LNCaP clone FGC (cell line): ENCODE measurements at regions not wholly inside any gene's neighbourhood (a gene's known extent, or its start where the extent isn't known, plus 50 kb on each side); places are given as distances from the start of the nearest gene placed in this dataset.

Experiments
- DNase-seq: peaks from one replicate; pipeline ENCODE4 v3.0.0-alpha.2; 2011; ENCODE audit warnings: low read depth
- H3K4me3 ChIP-seq: 2 replicates; pipeline ENCODE4 v1.5.1; 2011; ENCODE audit warnings: mild to moderate bottlenecking, low read depth, low read length, control low read depth
- CTCF ChIP-seq: IDR thresholded peaks from 2 replicates; pipeline ENCODE4 v1.5.1; 2012; ENCODE audit warnings: mild to moderate bottlenecking; ENCODE audit not compliant: control insufficient read depth, insufficient read depth; ENCODE audit errors: extremely low read depth

- no peak for DNase-seq
- no peak overlapping the region for H3K4me3 ChIP-seq
- TF ChIP-seq CTCF, result no peak
These were observed 87.8 kb downstream of the MIAT start for GRCh38 chr22:26744892-26745808.

- H3K4me3 ChIP-seq, result no peak overlapping the region
- TF ChIP-seq CTCF, result no peak
- no peak for DNase-seq
These were observed 88.9 kb downstream of the MIAT start for GRCh38 chr22:26746311-26746710.

DNA sequence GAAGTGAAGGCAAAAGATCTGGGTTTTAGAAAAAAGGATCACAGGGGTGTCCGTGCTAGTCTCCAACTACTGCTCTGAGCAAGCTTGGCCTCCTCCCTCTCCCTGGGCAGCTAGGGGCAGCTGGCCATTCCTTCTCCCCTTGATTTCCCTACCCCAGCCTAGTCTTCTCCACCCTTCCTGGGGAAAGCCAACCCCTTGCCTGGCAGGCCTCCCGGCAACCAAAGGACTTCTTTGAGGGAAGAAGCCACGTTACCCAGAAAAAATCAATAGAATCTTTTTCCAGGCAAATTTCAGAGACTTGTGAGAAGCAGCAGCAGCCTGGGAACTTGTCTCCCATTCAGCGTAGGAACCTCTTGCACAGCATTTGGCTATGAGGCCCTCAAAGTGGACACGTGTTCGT lies 91.5 kb downstream of the MIAT start:
- no peak for TF ChIP-seq CTCF
- H3K4me3 ChIP-seq, result no peak overlapping the region
- DNase-seq, result no peak

DNA sequence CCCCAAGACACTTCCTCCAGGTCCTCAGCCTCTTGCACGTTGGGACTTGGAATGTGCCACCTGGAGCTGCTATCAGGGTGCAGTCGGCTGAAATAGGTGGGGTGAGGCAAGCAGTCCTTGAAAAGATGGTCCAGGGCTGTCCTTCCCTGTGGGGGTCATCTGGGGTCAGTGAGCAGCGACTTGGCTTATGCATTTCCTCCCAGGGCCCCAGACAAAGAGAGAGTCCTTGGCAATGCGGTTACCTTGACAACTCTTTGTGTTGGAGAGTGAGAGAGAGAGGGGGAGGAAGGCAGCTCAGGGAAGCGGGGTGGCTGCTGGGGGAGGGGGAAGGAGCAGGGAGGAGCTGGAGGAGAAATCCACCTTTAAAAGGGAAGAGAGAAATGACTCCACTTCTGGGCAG lies 93.8 kb downstream of the MIAT start:
- no peak for TF ChIP-seq CTCF
- no peak for DNase-seq
- no peak overlapping the region for H3K4me3 ChIP-seq

DNA sequence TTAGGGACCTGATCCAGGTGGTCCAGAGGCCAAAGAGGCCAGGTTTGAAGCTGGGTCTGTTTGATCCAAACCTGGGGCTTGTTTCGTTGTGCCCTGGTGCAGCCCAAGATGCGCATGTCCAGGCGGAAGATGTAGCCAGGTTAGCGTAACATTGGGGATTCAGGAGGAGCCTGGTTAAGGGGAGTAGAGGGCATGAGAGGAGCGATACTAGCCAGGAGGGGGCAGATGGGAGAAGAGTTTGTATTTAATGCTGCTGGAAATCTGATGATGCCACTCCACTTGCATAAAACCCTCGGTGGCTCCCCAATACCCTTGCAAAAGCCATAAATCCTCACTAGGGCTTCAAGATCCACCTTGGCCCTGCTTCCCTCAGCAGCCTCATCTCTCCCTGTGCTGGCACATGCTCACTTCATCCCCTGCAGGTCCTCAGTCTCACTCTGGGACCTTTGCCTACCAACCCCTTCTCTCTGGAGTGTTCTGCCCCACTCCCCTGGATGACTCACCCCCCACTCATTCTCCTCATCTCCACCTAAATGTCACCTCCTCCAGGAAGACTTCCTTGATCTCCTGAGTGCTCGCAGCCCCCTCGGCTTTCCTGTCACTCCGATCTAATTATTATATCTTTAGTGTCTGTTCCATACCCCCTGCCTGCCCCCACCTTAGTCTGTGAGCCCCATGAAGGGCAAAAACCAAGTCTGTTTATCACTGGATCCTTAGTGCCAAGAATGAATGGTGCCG lies 95.9 kb downstream of the MIAT start:
- no peak for DNase-seq
- no peak overlapping the region for H3K4me3 ChIP-seq
- TF ChIP-seq CTCF, result no peak

- DNase-seq, result no peak
- H3K4me3 ChIP-seq, result no peak overlapping the region
- TF ChIP-seq CTCF, result peak; percentile 71
These were observed 99.4 kb downstream of the MIAT start for GRCh38 chr22:26756675-26757293.
